ENCODE measurements at regions not wholly inside any gene's neighbourhood (a gene's known extent, or its start where the extent isn't known, plus 50 kb on each side); places are given as distances from the start of the nearest gene placed in this dataset.

DNA sequence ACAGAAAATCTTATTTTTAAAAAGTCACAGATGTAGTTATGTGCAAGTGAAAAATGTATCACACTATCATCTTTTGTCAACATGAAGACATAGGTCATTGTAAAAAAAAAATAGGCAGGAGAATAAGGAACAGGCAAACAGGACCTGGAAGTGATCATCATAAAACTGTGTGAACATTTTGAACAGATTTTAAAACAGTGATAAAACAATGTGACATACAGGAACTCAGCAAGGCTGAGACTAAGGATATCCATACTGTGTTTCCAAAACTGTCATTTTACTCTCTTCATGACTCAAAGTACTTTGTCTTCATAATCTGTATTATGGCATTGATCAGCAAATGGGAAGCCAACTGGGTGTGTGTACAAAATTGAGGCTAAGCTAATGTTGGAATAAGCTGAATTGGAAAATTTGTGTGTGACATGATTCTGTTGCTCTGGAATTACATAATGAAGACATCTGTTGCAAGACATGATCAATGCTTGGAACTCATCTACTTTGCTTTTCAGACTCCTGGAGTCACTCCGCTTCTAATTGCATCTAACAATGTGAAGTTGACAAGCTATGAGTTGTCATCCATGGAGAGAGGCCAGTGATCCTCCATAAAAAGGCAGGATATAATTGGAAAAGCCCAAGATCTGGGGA, 978.7 kb upstream of the NUDT12 start:
- H4K8ac ChIP-seq (replicated peaks; ENCODE audit: insufficient read length, low read depth, low read length), result no peak overlapping the region
- Mint-ChIP-seq H3K4me1 (no peaks in the 10 kb centered on the region), H3K9me3 (no peaks in the 10 kb centered on the region; a peak in 1 of 5 replicates)

More for the DNA sequence above, 978.7 kb upstream of the NUDT12 start:
- Histone ChIP-seq H3K14ac (ENCODE audit: insufficient read depth, low read length) (no peak overlapping the region), H3K27ac (ENCODE audit: insufficient read length, low read depth, low read length) (no peak overlapping the region), H2BK120ac (ENCODE audit: low read depth, low read length, poor library complexity, severe bottlenecking) (no peak overlapping the region), H3K56ac (ENCODE audit: insufficient read length, low read depth, low read length) (no peak overlapping the region), H3K23me2 (ENCODE audit: insufficient read length, low read depth, low read length, poor library complexity, severe bottlenecking) (no peaks in the 10 kb centered on the region), H2BK5ac (ENCODE audit: insufficient read length, low read length) (no peak overlapping the region), H3K79me1 (ENCODE audit: insufficient read depth, low read depth, low read length, poor library complexity, severe bottlenecking) (no peaks in the 10 kb centered on the region), H2AK5ac (ENCODE audit: insufficient read length, low read length) (no peak overlapping the region), H2AFZ (ENCODE audit: low read length) (no peak overlapping the region), H3K18ac (ENCODE audit: insufficient read length, low read depth, low read length) (no peak overlapping the region), H3K79me2 (ENCODE audit: insufficient read depth, low read length) (no peaks in the 10 kb centered on the region), H3K9ac (ENCODE audit: extremely low read depth, insufficient read length, low read length) (no peak overlapping the region), H3K4ac (ENCODE audit: low read depth, low read length) (no peak overlapping the region), H3K4me1 (ENCODE audit: insufficient read depth, low read length) (no peaks in the 10 kb centered on the region), H2BK20ac (ENCODE audit: low read depth, low read length, poor library complexity, severe bottlenecking) (no peak overlapping the region), H2BK15ac (ENCODE audit: low read depth, low read length) (no peak overlapping the region), H3K23ac (ENCODE audit: insufficient read length, low read depth, low read length) (no peak overlapping the region), H3K4me2 (ENCODE audit: insufficient read depth, insufficient read length, low read length) (no peak overlapping the region), H4K20me1 (ENCODE audit: control insufficient read depth, insufficient read depth, insufficient read length) (no peaks in the 10 kb centered on the region), H3K27me3 (ENCODE audit: insufficient read depth, low read length) (no peaks in the 10 kb centered on the region), H4K5ac (ENCODE audit: insufficient read length, low read depth, low read length) (no peak overlapping the region), H2BK12ac (ENCODE audit: insufficient read length, low read depth, low read length) (peak overlapping the region; percentile 87), H3K9me3 (ENCODE audit: control insufficient read depth, low read depth, low read length) (no peaks in the 10 kb centered on the region), H3T11ph (ENCODE audit: low read length) (no peak overlapping the region), H4K91ac (ENCODE audit: insufficient read length, low read depth, low read length) (no peak overlapping the region)
- Mint-ChIP-seq H3K4me3 (no peak overlapping the region), H3K27ac (no peak overlapping the region), H3K27me3 (ENCODE audit: low read depth) (no peaks in the 10 kb centered on the region), H3K36me3 (ENCODE audit: insufficient read depth in 1 of 3, low read depth in 3 of 3) (no peaks in the 10 kb centered on the region)
- no CpG with 5 or more reads among the region's 1 CpG for WGBS (ENCODE audit: extremely low coverage, insufficient read length, low lambda C conversion rate)
- no peak for DNase-seq
- TF ChIP-seq, protein P1, sequence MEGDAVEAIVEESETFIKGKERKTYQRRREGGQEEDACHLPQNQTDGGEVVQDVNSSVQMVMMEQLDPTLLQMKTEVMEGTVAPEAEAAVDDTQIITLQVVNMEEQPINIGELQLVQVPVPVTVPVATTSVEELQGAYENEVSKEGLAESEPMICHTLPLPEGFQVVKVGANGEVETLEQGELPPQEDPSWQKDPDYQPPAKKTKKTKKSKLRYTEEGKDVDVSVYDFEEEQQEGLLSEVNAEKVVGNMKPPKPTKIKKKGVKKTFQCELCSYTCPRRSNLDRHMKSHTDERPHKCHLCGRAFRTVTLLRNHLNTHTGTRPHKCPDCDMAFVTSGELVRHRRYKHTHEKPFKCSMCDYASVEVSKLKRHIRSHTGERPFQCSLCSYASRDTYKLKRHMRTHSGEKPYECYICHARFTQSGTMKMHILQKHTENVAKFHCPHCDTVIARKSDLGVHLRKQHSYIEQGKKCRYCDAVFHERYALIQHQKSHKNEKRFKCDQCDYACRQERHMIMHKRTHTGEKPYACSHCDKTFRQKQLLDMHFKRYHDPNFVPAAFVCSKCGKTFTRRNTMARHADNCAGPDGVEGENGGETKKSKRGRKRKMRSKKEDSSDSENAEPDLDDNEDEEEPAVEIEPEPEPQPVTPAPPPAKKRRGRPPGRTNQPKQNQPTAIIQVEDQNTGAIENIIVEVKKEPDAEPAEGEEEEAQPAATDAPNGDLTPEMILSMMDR (conservative IDR thresholded peaks at IDR 0.05), result no peak
